Suprapubic skin (tissue), 4 donors: ENCODE measurements at regions not wholly inside any gene's neighbourhood (a gene's known extent, or its start where the extent isn't known, plus 50 kb on each side); places are given as distances from the start of the nearest gene placed in this dataset.
"Not testable (repeated sequence)": the region's sequence is repeated elsewhere in the genome, so short reads cannot be mapped to it uniquely, and the experiment has no call there.

Experiments
- DNase-seq, 2 donors: peaks; one replicate each; pipeline ENCODE4 v3.0.0-alpha.2; 2019; ENCODE audit warnings: low spot score in 2 of 2
- H3K27ac ChIP-seq: fragments of 200-600 bp; sonication (generic); one replicate; pipeline ENCODE4 v1.5.1; 2019
- H3K27me3 ChIP-seq: fragments of 200-600 bp; sonication (generic); one replicate; pipeline ENCODE4 v1.5.1; 2019
- H3K36me3 ChIP-seq: fragments of 200-600 bp; sonication (generic); one replicate; pipeline ENCODE4 v1.5.1; 2019
- H3K4me1 ChIP-seq: fragments of 200-600 bp; sonication (generic); one replicate; pipeline ENCODE4 v1.5.1; 2019
- H3K4me3 ChIP-seq: fragments of 200-600 bp; sonication (generic); one replicate; pipeline ENCODE4 v1.5.1; 2019; ENCODE audit warnings: mild to moderate bottlenecking
- H3K9me3 ChIP-seq: fragments of 200-600 bp; sonication (generic); one replicate; pipeline ENCODE4 v1.5.1; 2019
- EP300 ChIP-seq: sonication (generic); formaldehyde crosslinking; IDR thresholded peaks from one replicate; pipeline ENCODE4 v1.6.1; 2017; ENCODE audit warnings: antibody characterized with exemption
- POLR2A ChIP-seq, 2 donors: fragments of 450-650 bp; IDR thresholded peaks; one replicate each; pipeline ENCODE4 v1.6.1; 2017; ENCODE audit warnings: antibody characterized with exemption in 2 of 2, mild to moderate bottlenecking in 2 of 2, moderate library complexity in 2 of 2
- POLR2AphosphoS5 ChIP-seq, 3 donors: sonication (generic); formaldehyde crosslinking; IDR thresholded peaks; one replicate each; pipeline ENCODE4 v1.6.1; 2017; ENCODE audit warnings: antibody characterized with exemption in 3 of 3
- WGBS: methylation state at CpG from one replicate; pipeline ENCODE4 v1.1.5; 2018; 5-methylcytosine and 5-hydroxymethylcytosine counted together
- TF ChIP-seq, protein P1 (sequence below), 2 donors: fragments of 200-600 bp in 1 of 2; fragments of 450-650 bp in 1 of 2; sonication (generic) in 1 of 2; IDR thresholded peaks; one replicate each; pipeline ENCODE4 v1.5.1; 2016 to 2019; ENCODE audit warnings: antibody characterized with exemption in 2 of 2, mild to moderate bottlenecking in 1 of 2, moderate library complexity in 1 of 2

DNA sequence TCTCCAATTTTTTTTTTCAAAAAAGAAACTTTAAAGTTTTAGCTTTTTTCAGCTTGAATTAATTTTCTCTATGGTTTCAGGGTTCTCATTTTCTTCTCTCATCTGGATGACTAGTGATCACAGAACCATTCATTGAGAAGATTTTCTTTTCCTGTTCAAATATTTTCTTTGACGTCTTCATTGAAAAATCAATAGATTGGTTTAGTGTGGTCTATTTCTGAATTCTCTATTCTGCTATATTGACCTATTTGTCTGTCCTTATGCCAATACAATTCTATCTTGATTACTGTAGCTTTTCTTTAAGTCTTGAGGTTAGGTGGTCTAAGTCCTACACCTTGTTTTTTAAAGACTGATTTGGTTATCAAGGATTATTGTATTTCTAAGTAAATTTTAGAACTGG lies 150.2 kb upstream of the MAN1A1 start:
- Histone ChIP-seq H3K36me3 (no peaks in the 10 kb centered on the region), H3K27ac (no peak overlapping the region), H3K27me3 (no peaks in the 10 kb centered on the region), H3K9me3 (no peaks in the 10 kb centered on the region), H3K4me3 (no peak overlapping the region), H3K4me1 (no peaks in the 10 kb centered on the region)
- TF ChIP-seq POLR2A (IDR thresholded peaks at IDR 0.05), result no peak
- no peak for TF ChIP-seq POLR2AphosphoS5 (IDR thresholded peaks at IDR 0.05)
- TF ChIP-seq EP300, result no peak
- TF ChIP-seq, protein P1, sequence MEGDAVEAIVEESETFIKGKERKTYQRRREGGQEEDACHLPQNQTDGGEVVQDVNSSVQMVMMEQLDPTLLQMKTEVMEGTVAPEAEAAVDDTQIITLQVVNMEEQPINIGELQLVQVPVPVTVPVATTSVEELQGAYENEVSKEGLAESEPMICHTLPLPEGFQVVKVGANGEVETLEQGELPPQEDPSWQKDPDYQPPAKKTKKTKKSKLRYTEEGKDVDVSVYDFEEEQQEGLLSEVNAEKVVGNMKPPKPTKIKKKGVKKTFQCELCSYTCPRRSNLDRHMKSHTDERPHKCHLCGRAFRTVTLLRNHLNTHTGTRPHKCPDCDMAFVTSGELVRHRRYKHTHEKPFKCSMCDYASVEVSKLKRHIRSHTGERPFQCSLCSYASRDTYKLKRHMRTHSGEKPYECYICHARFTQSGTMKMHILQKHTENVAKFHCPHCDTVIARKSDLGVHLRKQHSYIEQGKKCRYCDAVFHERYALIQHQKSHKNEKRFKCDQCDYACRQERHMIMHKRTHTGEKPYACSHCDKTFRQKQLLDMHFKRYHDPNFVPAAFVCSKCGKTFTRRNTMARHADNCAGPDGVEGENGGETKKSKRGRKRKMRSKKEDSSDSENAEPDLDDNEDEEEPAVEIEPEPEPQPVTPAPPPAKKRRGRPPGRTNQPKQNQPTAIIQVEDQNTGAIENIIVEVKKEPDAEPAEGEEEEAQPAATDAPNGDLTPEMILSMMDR (IDR thresholded peaks at IDR 0.05), result no peak
- 91% methylated on average over 1 of the region's 1 CpG for WGBS
- DNase-seq, result no peak

DNA sequence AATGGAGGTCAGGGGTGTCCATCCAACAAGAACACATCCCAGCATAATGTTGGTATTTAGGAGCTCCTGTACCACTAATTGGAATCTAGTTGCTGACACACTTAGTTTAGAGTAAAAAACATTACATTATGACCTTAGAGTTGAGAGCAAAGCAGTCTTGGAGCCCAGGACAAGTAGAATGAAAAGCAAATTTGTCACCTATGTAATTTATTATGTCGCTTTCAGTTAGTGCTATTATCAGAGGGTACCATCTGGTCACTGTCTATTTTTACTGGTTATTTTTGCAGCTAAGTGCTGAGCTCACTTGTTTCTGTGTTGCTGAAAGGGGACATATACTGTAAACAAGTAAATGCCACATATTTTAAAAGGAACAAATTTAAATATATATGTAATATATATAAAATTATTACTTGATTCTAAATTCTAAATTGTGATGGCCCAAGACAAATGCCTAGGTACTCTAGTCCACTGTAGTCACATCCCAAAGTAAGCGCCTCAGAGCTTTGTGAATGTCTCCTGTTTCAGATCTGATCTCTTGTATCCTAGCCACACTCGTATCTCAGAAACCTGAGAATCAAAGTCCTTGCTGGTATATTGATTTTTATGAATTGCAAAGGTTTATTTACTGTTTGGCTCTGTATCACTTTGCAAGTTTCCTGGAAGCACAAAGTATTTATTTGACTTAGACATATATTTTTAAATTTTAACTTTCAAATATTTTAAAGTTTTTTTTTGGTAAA lies 148.6 kb upstream of the MAN1A1 start:
- Histone ChIP-seq H3K27ac (no peak overlapping the region), H3K27me3 (no peaks in the 10 kb centered on the region), H3K36me3 (no peaks in the 10 kb centered on the region), H3K4me1 (peaks cover 8% of the 10 kb centered on the region), H3K4me3 (no peak overlapping the region), H3K9me3 (no peaks in the 10 kb centered on the region)
- TF ChIP-seq POLR2AphosphoS5 (IDR thresholded peaks at IDR 0.05) (no peak), POLR2A (IDR thresholded peaks at IDR 0.05) (no peak), EP300 (no peak)
- TF ChIP-seq, protein P1 (IDR thresholded peaks at IDR 0.05), result no peak
- no peak for DNase-seq
- WGBS, result 95% methylated on average over 3 of the region's 3 CpGs

DNA sequence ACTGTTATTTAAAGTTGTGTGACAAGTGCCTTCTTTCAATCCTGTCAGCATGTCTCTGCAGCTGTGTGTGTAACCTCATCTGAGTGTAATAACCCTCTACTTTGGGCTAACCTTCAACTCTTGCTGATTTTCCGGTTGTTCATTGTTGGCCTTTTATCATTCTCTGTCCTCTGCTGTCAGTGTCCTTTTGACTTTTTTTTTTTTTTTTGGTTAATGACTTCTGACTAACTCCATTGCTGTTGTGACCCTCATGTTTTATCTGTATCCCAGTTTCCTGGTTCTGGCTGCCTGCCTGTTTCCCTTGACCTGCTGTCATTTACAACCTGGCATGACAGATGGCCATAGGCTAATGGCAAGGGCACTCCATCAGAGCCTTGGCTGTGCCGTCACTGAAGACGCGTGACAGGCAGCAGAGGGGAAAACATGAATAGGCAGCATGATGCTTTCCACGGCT lies 145.7 kb upstream of the MAN1A1 start:
- TF ChIP-seq POLR2A (IDR thresholded peaks at IDR 0.05) (no peak), POLR2AphosphoS5 (IDR thresholded peaks at IDR 0.05) (no peak), EP300 (no peak)
- TF ChIP-seq, protein P1 (IDR thresholded peaks at IDR 0.05), result no peak
- Histone ChIP-seq H3K4me3 (no peak overlapping the region), H3K27ac (no peak overlapping the region), H3K4me1 (peaks cover 8% of the 10 kb centered on the region), H3K36me3 (no peaks in the 10 kb centered on the region), H3K27me3 (no peaks in the 10 kb centered on the region), H3K9me3 (no peaks in the 10 kb centered on the region)
- 82% methylated on average over 5 of the region's 5 CpGs for WGBS
- peak in 1 of 2 donors; percentile 59 for DNase-seq

DNA sequence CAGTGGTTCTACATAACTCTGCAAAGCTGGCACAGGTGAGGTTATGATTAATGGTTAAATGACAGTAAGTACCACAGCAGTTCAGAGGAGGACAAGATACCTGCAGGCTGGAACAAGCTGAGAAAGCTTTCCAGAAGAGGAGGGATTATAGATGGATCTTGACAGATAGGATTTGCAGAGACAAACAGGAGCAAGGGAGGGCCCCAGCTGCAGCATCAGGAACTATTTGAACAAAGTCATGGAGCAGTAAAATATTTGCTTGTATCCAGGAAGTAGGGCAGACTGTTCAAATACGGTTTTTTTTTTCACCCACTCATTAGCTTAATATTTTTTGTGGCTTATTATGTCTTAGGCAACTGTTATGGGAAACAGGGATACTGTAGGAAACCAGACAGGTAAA lies 144.4 kb upstream of the MAN1A1 start:
- no peaks in the 10 kb centered on the region for H3K9me3 ChIP-seq
- no peak for DNase-seq
- H3K36me3 ChIP-seq, result no peaks in the 10 kb centered on the region
- H3K4me1 ChIP-seq, result peaks cover 8% of the 10 kb centered on the region
- no peaks in the 10 kb centered on the region for H3K27me3 ChIP-seq
- no peak overlapping the region for H3K27ac ChIP-seq
- no peak overlapping the region for H3K4me3 ChIP-seq
- 0% methylated on average over 1 of the region's 1 CpG for WGBS
- TF ChIP-seq EP300 (no peak), POLR2A (IDR thresholded peaks at IDR 0.05) (no peak), POLR2AphosphoS5 (IDR thresholded peaks at IDR 0.05) (no peak)
- TF ChIP-seq, protein P1 (IDR thresholded peaks at IDR 0.05), result no peak

DNA sequence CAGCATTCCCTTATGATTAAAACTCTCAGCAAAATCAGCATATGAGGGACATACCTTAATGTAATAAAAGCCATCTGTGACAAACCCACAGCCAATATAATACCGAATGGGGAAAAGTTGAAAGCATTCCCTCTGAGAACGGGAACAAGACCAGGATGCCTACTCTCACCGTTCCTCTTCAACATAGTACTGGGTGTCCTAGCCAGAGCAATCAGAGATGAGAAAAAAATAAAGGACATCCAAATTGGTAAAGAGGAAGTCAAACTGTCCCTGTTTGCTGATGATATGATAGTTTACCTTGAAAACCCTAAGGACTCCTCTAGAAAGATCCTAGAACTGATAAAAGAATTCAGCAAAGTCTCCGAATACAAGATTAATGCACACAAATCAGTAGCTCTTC lies 141.6 kb upstream of the MAN1A1 start:
- H3K27me3 ChIP-seq, H3K4me3 ChIP-seq, H3K4me1 ChIP-seq, H3K9me3 ChIP-seq, H3K27ac ChIP-seq, DNase-seq, H3K36me3 ChIP-seq: not testable (repeated sequence)
- 85% methylated on average over 4 of the region's 4 CpGs for WGBS

DNA sequence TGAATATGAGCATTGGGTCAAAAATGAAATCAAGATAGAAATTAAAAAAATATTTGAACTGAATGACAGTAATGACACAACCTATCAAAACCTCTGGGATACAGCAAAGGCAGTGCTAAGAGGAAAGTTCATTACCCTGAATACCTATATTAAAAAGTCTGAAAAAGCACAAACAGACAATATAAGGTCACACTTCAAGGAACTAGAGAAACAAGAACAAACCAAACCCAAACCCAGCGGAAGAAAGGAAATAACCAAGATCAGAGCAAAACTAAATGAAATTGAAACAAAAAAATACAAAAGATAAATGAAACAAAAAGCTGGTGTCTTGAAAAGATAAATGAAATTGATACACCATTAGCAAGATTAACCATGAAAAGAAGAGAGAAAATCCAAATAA lies 140.5 kb upstream of the MAN1A1 start:
- H3K4me1 ChIP-seq, H3K9me3 ChIP-seq, H3K4me3 ChIP-seq, H3K27me3 ChIP-seq, H3K36me3 ChIP-seq, DNase-seq, H3K27ac ChIP-seq: not testable (repeated sequence)
- WGBS, result 91% methylated on average over 1 of the region's 1 CpG
